AG10803 (cell line): ENCODE measurements at regions not wholly inside any gene's neighbourhood (a gene's known extent, or its start where the extent isn't known, plus 50 kb on each side); places are given as distances from the start of the nearest gene placed in this dataset.

ENCODE experiments used
- DNase-seq: peaks from one replicate; pipeline ENCODE4 v3.0.0; 2010; ENCODE audit warnings: low read depth
- H3K4me3 ChIP-seq: 2 replicates; pipeline ENCODE4 v1.5.1; 2011; ENCODE audit warnings: mild to moderate bottlenecking, low read length, control low read depth
- CTCF ChIP-seq: conservative IDR thresholded peaks from 2 replicates; pipeline ENCODE4 v1.5.1; 2011; ENCODE audit warnings: mild to moderate bottlenecking, low read length, control low read depth, inconsistent platforms

- H3K4me3 ChIP-seq: no peak overlapping the region
- no peak for TF ChIP-seq CTCF
- DNase-seq: no peak
Observed at GRCh38 chr21:24716281-24716918, 890.9 kb downstream of the MRPL39 start.

GRCh38 chr21:24714646-24715200, 892.6 kb downstream of the MRPL39 start:
- DNase-seq: no peak
- no peak overlapping the region for H3K4me3 ChIP-seq
- no peak for TF ChIP-seq CTCF

- no peak overlapping the region for H3K4me3 ChIP-seq
- no peak for TF ChIP-seq CTCF
- DNase-seq: no peak
Observed at GRCh38 chr21:24705201-24705600, 902.1 kb downstream of the MRPL39 start.

GRCh38 chr21:24693779-24694178, 913.5 kb downstream of the MRPL39 start:
- TF ChIP-seq CTCF: no peak
- no peak for DNase-seq
- no peak overlapping the region for H3K4me3 ChIP-seq

- no peak for TF ChIP-seq CTCF
- DNase-seq: no peak
- no peak overlapping the region for H3K4me3 ChIP-seq
Observed at GRCh38 chr21:24681456-24681855, 925.8 kb downstream of the MRPL39 start.

- no peak overlapping the region for H3K4me3 ChIP-seq
- DNase-seq: no peak
- no peak for TF ChIP-seq CTCF
Observed at GRCh38 chr21:24671901-24672300, 935.4 kb downstream of the MRPL39 start.

GRCh38 chr21:24658926-24659325, 948.4 kb downstream of the MRPL39 start:
- DNase-seq: no peak
- no peak for TF ChIP-seq CTCF

More at GRCh38 chr21:24658926-24659325, 948.4 kb downstream of the MRPL39 start:
- H3K4me3 ChIP-seq: no peak overlapping the region
